ENCODE measurements at regions not wholly inside any gene's neighbourhood (a gene's known extent, or its start where the extent isn't known, plus 50 kb on each side); places are given as distances from the start of the nearest gene placed in this dataset.
A peak's percentile ranks its signal among the peaks of the same experiment; 100 is the strongest.

GRCh38 chr6:144651234-144651633 lies 366.1 kb downstream of the UTRN start:
- ATAC-seq (no peak), DNase-seq (no peak)
- Histone ChIP-seq H3K27me3 (no peaks in the 10 kb centered on the region), H3K9me3 (no peaks in the 10 kb centered on the region), H3K4me1 (peaks cover 71% of the 10 kb centered on the region), H3K36me3 (replicated peaks in 1 of 2; ENCODE audit: insufficient read depth in 1 of 2, low read depth in 2 of 2) (no peaks in the 10 kb centered on the region), H3K27ac (peak overlapping the region in 1 of 4 donors; percentile 51), H3K4me3 (no peak overlapping the region)
- no peak for TF ChIP-seq POLR2A (IDR thresholded peaks at IDR 0.05)
- TF ChIP-seq CTCF (IDR thresholded peaks at IDR 0.05), result no peak
- intact Hi-C loops (cut with DNase I), result no loop called here
- 32 to 37% methylated on average over 3 of the region's 3 CpGs for WGBS, 2 donors

- 53 to 64% methylated on average over 9 of the region's 9 CpGs for WGBS, 2 donors
- H3K27me3 ChIP-seq, result no peaks in the 10 kb centered on the region
- no peaks in the 10 kb centered on the region for H3K9me3 ChIP-seq
- no peaks in the 10 kb centered on the region for H3K36me3 ChIP-seq (replicated peaks in 1 of 2; ENCODE audit: insufficient read depth in 1 of 2, low read depth in 2 of 2)
- no peak for DNase-seq
- peaks cover 72% of the 10 kb centered on the region for H3K4me1 ChIP-seq
- no peak for ATAC-seq
- intact Hi-C loops (cut with DNase I), result no loop called here
- TF ChIP-seq POLR2A (IDR thresholded peaks at IDR 0.05), result no peak
- no peak for TF ChIP-seq CTCF (IDR thresholded peaks at IDR 0.05)
- peak overlapping the region; percentile 12 to 51 (median 32) for H3K27ac ChIP-seq
- no peak overlapping the region for H3K4me3 ChIP-seq
Measured at GRCh38 chr6:144652292-144652891, 367.3 kb downstream of the UTRN start.

GRCh38 chr6:144653885-144654505 lies 368.9 kb downstream of the UTRN start:
- H3K27me3 ChIP-seq, result no peaks in the 10 kb centered on the region
- no peaks in the 10 kb centered on the region for H3K36me3 ChIP-seq (replicated peaks in 1 of 2; ENCODE audit: insufficient read depth in 1 of 2, low read depth in 2 of 2)
- no peak overlapping the region for H3K4me3 ChIP-seq
- DNase-seq, result no peak
- WGBS, 2 donors, result 13 to 24% methylated on average over 6 of the region's 6 CpGs
- TF ChIP-seq CTCF (IDR thresholded peaks at IDR 0.05) (no peak), POLR2A (IDR thresholded peaks at IDR 0.05) (no peak)
- intact Hi-C loops (cut with DNase I), result no loop called here
- H3K27ac ChIP-seq, result peak overlapping the region in 2 of 4 donors; percentile 38 to 54
- no peak for ATAC-seq
- H3K4me1 ChIP-seq, result peaks cover 62% of the 10 kb centered on the region
- H3K9me3 ChIP-seq, result no peaks in the 10 kb centered on the region

DNA sequence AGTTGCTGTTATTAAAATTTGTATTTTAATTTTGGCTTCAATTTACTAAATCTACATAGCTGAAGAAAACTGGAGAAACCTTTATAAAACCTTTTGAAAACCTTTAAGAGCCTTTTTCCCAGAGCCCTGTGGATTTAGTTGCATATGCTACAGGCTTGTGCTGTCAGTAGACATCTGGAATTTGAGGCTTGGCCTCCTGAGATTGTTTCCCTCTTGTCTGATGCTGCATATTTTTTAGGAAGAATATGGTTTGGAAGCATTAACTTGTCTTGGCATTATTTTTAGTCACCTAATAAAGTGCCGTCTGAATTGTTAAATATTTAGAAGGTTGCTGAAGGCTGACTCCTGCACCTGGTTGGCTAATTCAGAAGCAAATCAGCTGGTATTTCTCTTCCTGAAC lies 369.4 kb downstream of the UTRN start:
- ATAC-seq, result no peak
- H3K4me3 ChIP-seq, result no peak overlapping the region
- peaks cover 57% of the 10 kb centered on the region for H3K4me1 ChIP-seq
- peak overlapping the region in 2 of 4 donors; percentile 38 to 54 for H3K27ac ChIP-seq
- no peak for TF ChIP-seq CTCF (IDR thresholded peaks at IDR 0.05)
- no peak for TF ChIP-seq POLR2A (IDR thresholded peaks at IDR 0.05)
- no peaks in the 10 kb centered on the region for H3K9me3 ChIP-seq
- H3K36me3 ChIP-seq (replicated peaks in 1 of 2; ENCODE audit: insufficient read depth in 1 of 2, low read depth in 2 of 2), result no peaks in the 10 kb centered on the region
- intact Hi-C loops (cut with DNase I), result no loop called here
- no peaks in the 10 kb centered on the region for H3K27me3 ChIP-seq
- DNase-seq, result no peak
- 13 to 22% methylated on average over 1 of the region's 1 CpG for WGBS, 2 donors

GRCh38 chr6:144655376-144655775 lies 370.2 kb downstream of the UTRN start:
- TF ChIP-seq CTCF (IDR thresholded peaks at IDR 0.05), result no peak
- no peak for TF ChIP-seq POLR2A (IDR thresholded peaks at IDR 0.05)
- DNase-seq (no peak), ATAC-seq (no peak)
- H3K4me3 ChIP-seq, result no peak overlapping the region
- H3K36me3 ChIP-seq (replicated peaks in 1 of 2; ENCODE audit: insufficient read depth in 1 of 2, low read depth in 2 of 2), result no peaks in the 10 kb centered on the region
- no peaks in the 10 kb centered on the region for H3K27me3 ChIP-seq
- WGBS, 2 donors, result 84 to 90% methylated on average over 1 of the region's 1 CpG
- H3K27ac ChIP-seq, result no peak overlapping the region
- no peaks in the 10 kb centered on the region for H3K9me3 ChIP-seq
- peaks cover 59% of the 10 kb centered on the region for H3K4me1 ChIP-seq
- intact Hi-C loops (cut with DNase I), result no loop called here
